Stromal cell of bone marrow (primary cell): ENCODE measurements at regions not wholly inside any gene's neighbourhood (a gene's known extent, or its start where the extent isn't known, plus 50 kb on each side); places are given as distances from the start of the nearest gene placed in this dataset.

Source experiments
- DNase-seq: peaks from one replicate; pipeline ENCODE4 v3.0.0-alpha.2; 2012; ENCODE audit warnings: low read depth

GRCh38 chr14:105783707-105784106 lies 257.3 kb downstream of the TMEM121 start:
- DNase-seq, result no peak

GRCh38 chr14:105793836-105794235 lies 267.5 kb downstream of the TMEM121 start:
- no peak for DNase-seq

GRCh38 chr14:105797546-105797945 lies 271.2 kb downstream of the TMEM121 start:
- DNase-seq, result no peak

- no peak for DNase-seq
These were observed 279.3 kb downstream of the TMEM121 start for GRCh38 chr14:105805701-105806100.

GRCh38 chr14:105806568-105806967 lies 280.2 kb downstream of the TMEM121 start:
- DNase-seq, result no peak

GRCh38 chr14:105817971-105818711 lies 291.8 kb downstream of the TMEM121 start:
- no peak for DNase-seq

- DNase-seq, result no peak
These were observed 292.3 kb downstream of the TMEM121 start for GRCh38 chr14:105818712-105819005.

GRCh38 chr14:105830171-105830570 lies 303.8 kb downstream of the TMEM121 start:
- no peak for DNase-seq

- no peak for DNase-seq
These were observed 309.8 kb downstream of the TMEM121 start for GRCh38 chr14:105836160-105836559.

GRCh38 chr14:105836730-105837129 lies 310.3 kb downstream of the TMEM121 start:
- no peak for DNase-seq

GRCh38 chr14:105837349-105838063 lies 311.1 kb downstream of the TMEM121 start:
- DNase-seq, result no peak

- DNase-seq, result no peak
These were observed 311.7 kb downstream of the TMEM121 start for GRCh38 chr14:105838107-105838506.

- DNase-seq, result no peak
These were observed 312.4 kb downstream of the TMEM121 start for GRCh38 chr14:105838591-105839424.

- no peak for DNase-seq
These were observed 313.3 kb downstream of the TMEM121 start for GRCh38 chr14:105839425-105840265.

GRCh38 chr14:105840266-105841021 lies 314.1 kb downstream of the TMEM121 start:
- no peak for DNase-seq

- no peak for DNase-seq
These were observed 314.9 kb downstream of the TMEM121 start for GRCh38 chr14:105841022-105842009.

GRCh38 chr14:105842105-105842504 lies 315.7 kb downstream of the TMEM121 start:
- no peak for DNase-seq

- no peak for DNase-seq
These were observed 317.2 kb downstream of the TMEM121 start for GRCh38 chr14:105843444-105844046.

GRCh38 chr14:105844047-105844630 lies 317.8 kb downstream of the TMEM121 start:
- no peak for DNase-seq
